ENCODE measurements at regions not wholly inside any gene's neighbourhood (a gene's known extent, or its start where the extent isn't known, plus 50 kb on each side); places are given as distances from the start of the nearest gene placed in this dataset.
"Not testable (repeated sequence)": the region's sequence is repeated elsewhere in the genome, so short reads cannot be mapped to it uniquely, and the experiment has no call there.

- no peak for DNase-seq
- no peaks in the 10 kb centered on the region for H3K4me1 ChIP-seq
- H3K27me3 ChIP-seq = no peaks in the 10 kb centered on the region
- no peak overlapping the region for H3K4me3 ChIP-seq
- H3K9me3 ChIP-seq (replicated peaks) = no peaks in the 10 kb centered on the region
- no peak overlapping the region for H3K27ac ChIP-seq
- no peaks in the 10 kb centered on the region for H3K36me3 ChIP-seq
Measured at GRCh38 chr6:8803181-8803760, 367.9 kb upstream of the SLC35B3 start.

DNA sequence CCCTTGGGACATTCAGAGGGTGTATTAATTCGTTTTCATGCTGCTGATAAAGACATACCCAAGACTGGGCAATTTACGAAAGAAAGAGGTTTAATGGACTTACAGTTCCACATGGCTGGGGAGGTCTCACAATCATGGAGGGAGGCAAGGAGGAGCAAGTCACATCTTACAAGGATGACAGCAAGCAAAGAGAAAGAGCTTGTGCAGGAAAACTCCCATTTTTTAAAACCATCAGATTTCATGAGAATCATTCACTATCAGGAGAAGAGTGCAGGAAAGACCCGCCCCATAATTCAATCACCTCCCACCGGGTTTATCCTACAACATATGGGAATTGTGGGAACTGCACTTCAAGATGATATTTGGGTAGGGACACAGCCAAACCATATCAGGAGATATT is 367.1 kb upstream of the SLC35B3 start:
- H3K4me1 ChIP-seq; H3K27me3 ChIP-seq; DNase-seq; H3K4me3 ChIP-seq; H3K36me3 ChIP-seq; H3K27ac ChIP-seq; H3K9me3 ChIP-seq (replicated peaks): not testable (repeated sequence)

GRCh38 chr6:8794420-8794819 is 359.1 kb upstream of the SLC35B3 start:
- H3K4me1 ChIP-seq = no peaks in the 10 kb centered on the region
- no peak for DNase-seq
- no peaks in the 10 kb centered on the region for H3K36me3 ChIP-seq
- no peaks in the 10 kb centered on the region for H3K9me3 ChIP-seq (replicated peaks)
- H3K4me3 ChIP-seq = no peak overlapping the region
- H3K27me3 ChIP-seq = no peaks in the 10 kb centered on the region
- H3K27ac ChIP-seq = no peak overlapping the region

DNA sequence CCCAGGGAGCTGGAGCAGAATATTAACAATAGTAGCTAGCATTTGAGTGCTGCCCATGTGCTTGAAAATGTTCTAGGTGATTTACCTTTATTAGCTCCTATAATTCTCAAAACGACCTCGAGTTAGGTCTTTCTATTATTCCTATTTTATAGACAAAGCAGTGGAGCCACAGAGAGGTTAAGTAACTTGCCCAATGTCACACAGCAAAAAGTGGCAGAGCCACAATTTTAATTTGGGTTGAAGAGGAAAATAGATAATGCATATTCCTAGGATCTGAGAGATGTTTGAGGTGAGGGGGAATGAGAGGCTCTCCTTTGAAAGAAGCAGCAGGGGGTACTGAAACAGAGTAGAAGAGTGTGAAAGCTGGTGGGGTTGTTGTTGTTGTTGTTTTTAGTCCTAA is 354.5 kb upstream of the SLC35B3 start:
- Histone ChIP-seq H3K27ac (no peak overlapping the region), H3K4me1 (no peaks in the 10 kb centered on the region), H3K27me3 (no peaks in the 10 kb centered on the region), H3K4me3 (no peak overlapping the region), H3K9me3 (replicated peaks) (no peaks in the 10 kb centered on the region), H3K36me3 (no peaks in the 10 kb centered on the region)
- no peak for DNase-seq

- Histone ChIP-seq H3K9me3 (replicated peaks) (no peaks in the 10 kb centered on the region), H3K36me3 (no peaks in the 10 kb centered on the region), H3K4me3 (no peak overlapping the region), H3K4me1 (no peaks in the 10 kb centered on the region), H3K27ac (no peak overlapping the region), H3K27me3 (no peaks in the 10 kb centered on the region)
- DNase-seq = peak in 1 of 2 experiments; percentile 1
Measured at GRCh38 chr6:8785223-8785622, 349.9 kb upstream of the SLC35B3 start.

DNA sequence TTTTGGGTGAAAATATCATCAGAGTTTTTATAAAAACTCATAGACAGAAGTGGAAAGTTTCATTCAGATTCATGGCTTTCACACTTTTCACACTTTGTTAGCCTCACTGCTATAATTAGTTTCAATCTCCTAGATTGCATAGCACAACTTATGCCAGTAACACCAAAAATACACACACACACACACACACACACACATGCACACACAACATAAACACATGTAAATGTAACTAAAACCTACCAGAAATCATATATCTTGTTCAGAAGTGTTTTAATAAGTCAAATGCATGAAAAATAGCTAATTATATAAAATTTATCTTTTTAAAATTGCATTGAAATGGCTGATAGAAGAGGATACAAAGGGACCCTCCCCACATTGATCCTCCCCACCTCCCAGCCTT is 347.8 kb upstream of the SLC35B3 start:
- Histone ChIP-seq H3K27ac (no peak overlapping the region), H3K9me3 (replicated peaks) (no peaks in the 10 kb centered on the region)

DNA sequence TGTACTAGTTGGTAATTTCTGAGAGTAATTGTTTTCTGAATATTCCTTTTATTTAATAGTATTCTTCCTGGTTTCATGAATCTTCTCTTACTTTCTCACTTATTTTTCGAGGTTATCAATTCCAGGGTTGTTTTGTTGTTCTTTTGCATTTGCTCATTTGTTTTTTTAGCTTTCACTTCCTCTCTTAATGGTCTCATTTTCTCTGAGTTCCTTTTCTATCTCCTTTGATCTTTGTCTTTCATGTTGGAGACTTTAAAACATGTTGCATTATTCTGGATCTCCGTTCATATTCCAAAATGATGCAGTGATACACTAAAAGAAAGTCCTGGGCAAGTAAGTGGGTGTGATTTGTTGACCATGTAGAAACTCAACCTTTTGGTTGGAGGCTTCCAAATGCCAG is 345.3 kb upstream of the SLC35B3 start:
- Histone ChIP-seq H3K27me3 (no peaks in the 10 kb centered on the region), H3K4me1 (no peaks in the 10 kb centered on the region), H3K9me3 (replicated peaks) (no peaks in the 10 kb centered on the region), H3K4me3 (no peak overlapping the region), H3K36me3 (no peaks in the 10 kb centered on the region), H3K27ac (no peak overlapping the region)
- no peak for DNase-seq

More for the DNA sequence above, 347.8 kb upstream of the SLC35B3 start:
- Histone ChIP-seq H3K36me3 (no peaks in the 10 kb centered on the region), H3K4me1 (no peaks in the 10 kb centered on the region), H3K4me3 (no peak overlapping the region), H3K27me3 (no peaks in the 10 kb centered on the region)
- no peak for DNase-seq

DNA sequence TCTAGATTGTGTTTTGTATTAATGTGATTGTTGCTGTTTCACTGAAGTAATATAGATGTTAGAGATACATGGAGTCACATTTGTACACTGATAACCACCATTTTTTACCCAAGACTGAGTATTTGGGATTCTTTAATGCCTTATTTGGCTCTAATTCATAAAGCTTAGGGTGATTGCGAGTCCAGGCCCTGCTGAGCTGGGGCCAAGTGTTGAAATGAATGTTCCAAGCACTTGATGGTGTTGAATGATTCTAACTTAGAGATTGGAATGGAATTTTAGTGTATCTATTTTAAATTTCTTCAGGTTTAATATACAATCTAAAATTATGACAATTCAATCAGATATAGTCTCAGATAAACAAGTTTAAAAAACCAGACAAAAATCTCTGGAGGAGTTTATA is 329.4 kb upstream of the SLC35B3 start:
- Histone ChIP-seq H3K36me3 (no peaks in the 10 kb centered on the region), H3K4me3 (no peak overlapping the region), H3K4me1 (no peaks in the 10 kb centered on the region), H3K27me3 (no peaks in the 10 kb centered on the region), H3K9me3 (replicated peaks) (no peaks in the 10 kb centered on the region), H3K27ac (no peak overlapping the region)
- no peak for DNase-seq

GRCh38 chr6:8760951-8761350 is 325.6 kb upstream of the SLC35B3 start:
- H3K4me1 ChIP-seq = 0 out of 2 replicates have a peak, but pooled peaks cover 3% of the 10 kb centered on the region

DNA sequence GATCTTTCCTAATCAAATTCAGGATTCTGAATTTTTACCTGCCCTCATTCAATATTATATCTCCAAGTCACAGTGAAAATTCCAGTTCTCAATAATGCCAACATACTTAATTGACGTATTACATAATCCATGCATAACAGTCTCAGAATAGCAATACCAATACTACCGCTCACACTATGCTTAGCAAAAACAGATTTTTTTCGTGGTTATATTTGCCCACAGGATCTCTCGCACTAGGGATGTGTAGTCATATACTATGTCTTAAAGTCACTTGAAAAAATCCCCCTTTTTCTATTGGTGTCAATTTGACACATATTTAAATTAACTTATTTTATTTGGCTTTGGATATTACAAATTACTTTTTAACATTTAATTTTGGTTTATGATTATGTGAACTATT is 323.1 kb upstream of the SLC35B3 start:
- H3K4me1 ChIP-seq = 0 out of 2 replicates have a peak, but pooled peaks cover 3% of the 10 kb centered on the region
- H3K36me3 ChIP-seq = no peaks in the 10 kb centered on the region
- no peaks in the 10 kb centered on the region for H3K27me3 ChIP-seq
- no peaks in the 10 kb centered on the region for H3K9me3 ChIP-seq (replicated peaks)
- H3K4me3 ChIP-seq = no peak overlapping the region
- no peak overlapping the region for H3K27ac ChIP-seq
- no peak for DNase-seq

More at GRCh38 chr6:8760951-8761350, 325.6 kb upstream of the SLC35B3 start:
- H3K9me3 ChIP-seq (replicated peaks) = no peaks in the 10 kb centered on the region
- no peak overlapping the region for H3K27ac ChIP-seq
- H3K27me3 ChIP-seq = no peaks in the 10 kb centered on the region
- no peak overlapping the region for H3K4me3 ChIP-seq
- no peak for DNase-seq
- no peaks in the 10 kb centered on the region for H3K36me3 ChIP-seq

- Histone ChIP-seq H3K27me3 (no peaks in the 10 kb centered on the region), H3K4me1 (no peaks in the 10 kb centered on the region), H3K27ac (no peak overlapping the region), H3K9me3 (replicated peaks) (no peaks in the 10 kb centered on the region), H3K4me3 (no peak overlapping the region), H3K36me3 (no peaks in the 10 kb centered on the region)
- no peak for DNase-seq
Measured at GRCh38 chr6:8750627-8751026, 315.3 kb upstream of the SLC35B3 start.

DNA sequence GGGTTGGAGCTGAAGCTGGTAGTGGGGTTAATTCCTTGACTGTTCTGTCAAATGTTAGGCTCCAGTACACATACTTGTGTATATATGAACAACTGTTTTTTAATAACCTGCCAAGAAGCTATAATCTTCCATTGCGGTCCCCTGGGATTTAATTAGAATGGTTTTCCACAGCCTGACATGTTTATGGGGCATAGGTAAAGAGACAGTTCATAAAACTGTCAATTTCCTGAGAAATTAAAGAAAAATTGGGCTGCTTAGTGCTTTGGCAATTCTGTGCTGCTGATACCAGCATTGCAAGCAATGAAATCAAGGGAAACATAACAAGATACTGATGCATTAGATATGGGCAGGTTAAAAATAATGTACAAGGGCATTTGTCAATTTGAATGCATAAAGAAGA is 314.1 kb upstream of the SLC35B3 start:
- H3K4me1 ChIP-seq = no peaks in the 10 kb centered on the region
- H3K27ac ChIP-seq = no peak overlapping the region
- no peaks in the 10 kb centered on the region for H3K9me3 ChIP-seq (replicated peaks)
- H3K4me3 ChIP-seq = no peak overlapping the region
- no peaks in the 10 kb centered on the region for H3K27me3 ChIP-seq
- H3K36me3 ChIP-seq = no peaks in the 10 kb centered on the region
- DNase-seq = no peak

DNA sequence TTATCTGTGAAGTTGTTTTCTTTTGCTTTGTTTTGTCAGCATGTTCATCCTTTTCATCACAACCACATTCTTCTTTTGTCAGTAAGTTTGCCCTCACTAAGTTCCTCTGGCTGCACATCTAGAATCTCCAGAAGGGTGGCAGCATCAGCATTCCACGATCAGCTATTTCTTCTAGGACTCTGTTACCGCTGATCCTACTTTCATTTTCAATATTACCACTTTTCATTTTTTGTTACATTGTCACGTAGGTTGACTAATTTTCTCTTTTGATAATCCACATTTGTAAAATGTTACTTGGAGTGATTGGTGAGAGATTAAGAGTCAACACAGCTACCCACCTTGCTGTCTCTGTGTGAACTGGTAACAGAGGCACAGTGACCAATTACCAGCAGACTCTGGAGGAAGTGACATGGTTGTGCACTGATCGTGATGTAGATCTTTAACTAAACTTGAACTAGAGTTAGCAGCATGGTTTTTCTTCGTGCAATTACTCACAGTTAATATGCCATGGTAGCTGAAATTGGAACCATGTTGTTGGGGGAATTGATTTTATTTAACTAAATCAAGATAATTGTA is 307.9 kb upstream of the SLC35B3 start:
- Histone ChIP-seq H3K9me3 (replicated peaks) (no peaks in the 10 kb centered on the region), H3K27ac (no peak overlapping the region), H3K4me3 (no peak overlapping the region), H3K4me1 (no peaks in the 10 kb centered on the region), H3K27me3 (no peaks in the 10 kb centered on the region), H3K36me3 (no peaks in the 10 kb centered on the region)
- no peak for DNase-seq

GRCh38 chr6:8739454-8739853 is 304.1 kb upstream of the SLC35B3 start:
- H3K36me3 ChIP-seq = no peaks in the 10 kb centered on the region
- no peaks in the 10 kb centered on the region for H3K27me3 ChIP-seq
- H3K27ac ChIP-seq = no peak overlapping the region
- no peaks in the 10 kb centered on the region for H3K9me3 ChIP-seq (replicated peaks)
- H3K4me3 ChIP-seq = no peak overlapping the region
- no peaks in the 10 kb centered on the region for H3K4me1 ChIP-seq
- DNase-seq = no peak

DNA sequence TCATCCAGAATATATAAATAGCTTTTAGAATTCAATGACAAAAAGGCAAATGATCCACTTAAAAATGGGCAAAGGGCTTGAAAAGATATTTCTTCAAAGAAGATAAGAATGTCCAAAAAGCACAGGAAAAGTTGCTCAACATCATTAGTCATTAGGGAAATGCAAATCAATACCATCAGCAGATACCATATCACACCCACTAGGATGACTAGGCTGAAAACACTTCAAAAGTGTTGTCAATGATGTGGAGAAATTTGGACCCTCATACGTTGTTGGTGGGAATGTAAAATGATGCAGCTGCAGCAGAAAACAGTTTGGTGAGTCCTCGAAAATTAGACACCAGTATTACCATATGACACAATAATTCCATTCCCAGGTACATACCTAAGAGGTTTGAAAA is 303.6 kb upstream of the SLC35B3 start:
- Histone ChIP-seq H3K4me3 (no peak overlapping the region), H3K27ac (no peak overlapping the region), H3K36me3 (no peaks in the 10 kb centered on the region), H3K4me1 (no peaks in the 10 kb centered on the region), H3K9me3 (replicated peaks) (no peaks in the 10 kb centered on the region), H3K27me3 (no peaks in the 10 kb centered on the region)
- no peak for DNase-seq

GRCh38 chr6:8736156-8736895 is 301.0 kb upstream of the SLC35B3 start:
- DNase-seq = no peak
- H3K27ac ChIP-seq = no peak overlapping the region

More at GRCh38 chr6:8736156-8736895, 301.0 kb upstream of the SLC35B3 start:
- no peaks in the 10 kb centered on the region for H3K27me3 ChIP-seq
- no peaks in the 10 kb centered on the region for H3K4me1 ChIP-seq
- H3K36me3 ChIP-seq = no peaks in the 10 kb centered on the region
- no peaks in the 10 kb centered on the region for H3K9me3 ChIP-seq (replicated peaks)
- H3K4me3 ChIP-seq = no peak overlapping the region
